Tibial nerve (tissue), 3 donors: ENCODE measurements at regions not wholly inside any gene's neighbourhood (a gene's known extent, or its start where the extent isn't known, plus 50 kb on each side); places are given as distances from the start of the nearest gene placed in this dataset.

Source experiments
- CTCF ChIP-seq, 5 experiments: fragments of 200-600 bp in 3 of 5; fragments of 450-650 bp in 2 of 5; sonication (generic) in 3 of 5; IDR thresholded peaks; one replicate each; pipeline ENCODE4 v1.5.1; 2016 to 2019; ENCODE audit warnings: antibody characterized with exemption in 5 of 5, mild to moderate bottlenecking in 3 of 5, moderate library complexity in 2 of 5
- POLR2A ChIP-seq, 2 donors: fragments of 450-650 bp; IDR thresholded peaks; one replicate each; pipeline ENCODE4 v1.6.1; 2017; ENCODE audit warnings: antibody characterized with exemption in 2 of 2, mild to moderate bottlenecking in 2 of 2, moderate library complexity in 2 of 2

GRCh38 chr6:91130126-91130525, 543.3 kb upstream of the MAP3K7 start:
- TF ChIP-seq CTCF (IDR thresholded peaks at IDR 0.05), result no peak
- no peak for TF ChIP-seq POLR2A (IDR thresholded peaks at IDR 0.05)
